ENCODE measurements at regions not wholly inside any gene's neighbourhood (a gene's known extent, or its start where the extent isn't known, plus 50 kb on each side); places are given as distances from the start of the nearest gene placed in this dataset.
A peak's percentile ranks its signal among the peaks of the same experiment; 100 is the strongest.

DNA sequence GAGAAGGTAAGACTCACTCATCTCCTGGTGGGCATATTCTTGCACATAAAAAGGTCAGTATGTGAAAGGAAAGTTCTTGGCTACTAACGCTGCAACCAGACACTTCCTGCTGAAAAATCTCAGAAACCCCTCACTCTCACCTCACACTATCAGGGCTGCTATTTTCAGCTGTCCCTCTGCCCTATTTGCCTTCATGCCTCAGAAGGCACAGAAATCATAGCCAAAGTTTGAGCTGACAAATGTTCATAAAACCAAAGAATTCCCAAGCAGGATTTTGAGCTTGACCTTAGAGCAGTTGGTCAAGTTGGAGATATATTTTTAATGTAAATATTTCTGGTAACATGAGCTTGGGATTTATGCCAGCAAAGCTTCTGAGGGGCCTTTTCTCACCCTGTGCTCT is 806.2 kb downstream of the MAFB start:
- Histone ChIP-seq H3K4me1 (ENCODE audit: control insufficient read depth in 2 of 3, insufficient read depth in 2 of 3, low read depth in 1 of 3, low read length in 3 of 3) (peaks cover 0 to 2% (median under 1%) of the 10 kb centered on the region in 3 donors), H3K4me3 (ENCODE audit: low read length in 3 of 3) (no peak overlapping the region), H3K9me3 (ENCODE audit: control insufficient read depth in 2 of 3, insufficient read depth in 1 of 3, low read length in 3 of 3) (peaks cover 0 to 2% (median 0%) of the 10 kb centered on the region in 3 donors), H3K36me3 (ENCODE audit: control insufficient read depth in 2 of 3, insufficient read depth in 3 of 3, low read length in 3 of 3) (no peaks in the 10 kb centered on the region), H3K27ac (ENCODE audit: low read depth in 2 of 2, low read length in 2 of 2) (no peak overlapping the region), H3K27me3 (ENCODE audit: control insufficient read depth, insufficient read depth, low read length) (no peaks in the 10 kb centered on the region), H3K9ac (ENCODE audit: low read length in 3 of 3) (no peak overlapping the region)
- no peak for FAIRE-seq
- intact Hi-C loops (cut with DNase I): loop anchor here (10.0 kb wide), 2 partner anchors 812 to 1062 kb away; no protein-coding TSS in a partner anchor
- DNase-seq: peak in 2 of 5 donors; percentile 35 to 48
- no peak for TF ChIP-seq CTCF (IDR thresholded peaks at IDR 0.05; ENCODE audit: borderline replicate concordance, extremely low read depth, insufficient read depth)

- Histone ChIP-seq H3K9me3 (ENCODE audit: control insufficient read depth in 2 of 3, insufficient read depth in 1 of 3, low read length in 3 of 3) (peaks cover 0 to 2% (median 0%) of the 10 kb centered on the region in 3 donors), H3K4me3 (ENCODE audit: low read length in 3 of 3) (no peak overlapping the region), H3K4me1 (ENCODE audit: control insufficient read depth in 2 of 3, insufficient read depth in 2 of 3, low read depth in 1 of 3, low read length in 3 of 3) (peaks cover 0 to 5% (median 2%) of the 10 kb centered on the region in 3 donors), H3K9ac (ENCODE audit: low read length in 3 of 3) (no peak overlapping the region), H3K27me3 (ENCODE audit: control insufficient read depth, insufficient read depth, low read length) (no peaks in the 10 kb centered on the region), H3K27ac (ENCODE audit: low read depth in 2 of 2, low read length in 2 of 2) (no peak overlapping the region), H3K36me3 (ENCODE audit: control insufficient read depth in 2 of 3, insufficient read depth in 3 of 3, low read length in 3 of 3) (no peaks in the 10 kb centered on the region)
- no peak for FAIRE-seq
- TF ChIP-seq CTCF (IDR thresholded peaks at IDR 0.05; ENCODE audit: borderline replicate concordance, extremely low read depth, insufficient read depth): no peak
- DNase-seq: no peak
- intact Hi-C loops (cut with DNase I): loop anchor here (10.0 kb wide), 2 partner anchors 814 to 1064 kb away; no protein-coding TSS in a partner anchor
These were observed 808.1 kb downstream of the MAFB start for GRCh38 chr20:39880890-39881289.

DNA sequence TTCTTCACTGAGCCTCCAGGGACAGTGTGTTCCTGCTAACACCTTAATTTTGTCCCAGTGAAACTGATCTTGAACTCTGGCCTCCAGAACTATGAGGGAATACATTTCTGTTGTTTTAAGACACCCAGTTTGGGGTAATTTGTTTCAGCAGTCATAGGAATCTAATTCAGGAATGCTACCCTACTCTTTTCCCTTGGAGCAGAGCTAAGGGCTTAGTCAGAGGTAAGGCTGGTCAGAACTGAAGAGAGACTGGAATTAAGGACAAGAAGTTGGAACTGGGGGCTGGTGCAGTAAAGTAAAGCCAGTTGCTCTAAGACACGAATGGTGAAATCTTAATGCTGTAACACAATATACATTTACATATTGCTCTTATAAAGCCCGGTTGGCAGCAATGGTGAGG is 809.7 kb downstream of the MAFB start:
- no peaks in the 10 kb centered on the region for H3K27me3 ChIP-seq (ENCODE audit: control insufficient read depth, insufficient read depth, low read length)
- peaks cover 0 to 5% (median 2%) of the 10 kb centered on the region in 3 donors for H3K4me1 ChIP-seq (ENCODE audit: control insufficient read depth in 2 of 3, insufficient read depth in 2 of 3, low read depth in 1 of 3, low read length in 3 of 3)
- TF ChIP-seq CTCF (IDR thresholded peaks at IDR 0.05; ENCODE audit: borderline replicate concordance, extremely low read depth, insufficient read depth): no peak
- no peak for DNase-seq
- H3K9ac ChIP-seq (ENCODE audit: low read length in 3 of 3): no peak overlapping the region
- peaks cover 0 to 2% (median 0%) of the 10 kb centered on the region in 3 donors for H3K9me3 ChIP-seq (ENCODE audit: control insufficient read depth in 2 of 3, insufficient read depth in 1 of 3, low read length in 3 of 3)
- H3K27ac ChIP-seq (ENCODE audit: low read depth in 2 of 2, low read length in 2 of 2): no peak overlapping the region
- FAIRE-seq: no peak
- intact Hi-C loops (cut with DNase I): no loop called here
- no peak overlapping the region for H3K4me3 ChIP-seq (ENCODE audit: low read length in 3 of 3)
- no peaks in the 10 kb centered on the region for H3K36me3 ChIP-seq (ENCODE audit: control insufficient read depth in 2 of 3, insufficient read depth in 3 of 3, low read length in 3 of 3)

- DNase-seq (no peak), FAIRE-seq (no peak)
- Histone ChIP-seq H3K9ac (ENCODE audit: low read length in 3 of 3) (no peak overlapping the region), H3K4me3 (ENCODE audit: low read length in 3 of 3) (no peak overlapping the region), H3K36me3 (ENCODE audit: control insufficient read depth in 2 of 3, insufficient read depth in 3 of 3, low read length in 3 of 3) (no peaks in the 10 kb centered on the region), H3K27me3 (ENCODE audit: control insufficient read depth, insufficient read depth, low read length) (no peaks in the 10 kb centered on the region), H3K27ac (ENCODE audit: low read depth in 2 of 2, low read length in 2 of 2) (no peak overlapping the region), H3K9me3 (ENCODE audit: control insufficient read depth in 2 of 3, insufficient read depth in 1 of 3, low read length in 3 of 3) (peaks cover 0 to 2% (median 0%) of the 10 kb centered on the region in 3 donors), H3K4me1 (ENCODE audit: control insufficient read depth in 2 of 3, insufficient read depth in 2 of 3, low read depth in 1 of 3, low read length in 3 of 3) (peaks cover 0 to 5% (median 4%) of the 10 kb centered on the region in 3 donors)
- intact Hi-C loops (cut with DNase I): no loop called here
- TF ChIP-seq CTCF (IDR thresholded peaks at IDR 0.05; ENCODE audit: borderline replicate concordance, extremely low read depth, insufficient read depth): no peak
These were observed 810.2 kb downstream of the MAFB start for GRCh38 chr20:39878809-39879208.

All from kidney (tissue), 13 donors.